ENCODE measurements at regions not wholly inside any gene's neighbourhood (a gene's known extent, or its start where the extent isn't known, plus 50 kb on each side); places are given as distances from the start of the nearest gene placed in this dataset.

GRCh38 chr12:107221913-107222312, 128.6 kb upstream of the CRY1 start:
- TF ChIP-seq CTCF (IDR thresholded peaks at IDR 0.05) (no peak), POLR2A (IDR thresholded peaks at IDR 0.05) (no peak)
